HG03139 (cell line): ENCODE measurements at regions not wholly inside any gene's neighbourhood (a gene's known extent, or its start where the extent isn't known, plus 50 kb on each side); places are given as distances from the start of the nearest gene placed in this dataset.
"Not testable (repeated sequence)": the region's sequence is repeated elsewhere in the genome, so short reads cannot be mapped to it uniquely, and the experiment has no call there.

Experiments used
- ATAC-seq: cut with Tn5 transposase; IDR thresholded peaks from one replicate; pipeline ENCODE4 v1.9.1; 2021; ENCODE audit not compliant: unreplicated experiment

DNA sequence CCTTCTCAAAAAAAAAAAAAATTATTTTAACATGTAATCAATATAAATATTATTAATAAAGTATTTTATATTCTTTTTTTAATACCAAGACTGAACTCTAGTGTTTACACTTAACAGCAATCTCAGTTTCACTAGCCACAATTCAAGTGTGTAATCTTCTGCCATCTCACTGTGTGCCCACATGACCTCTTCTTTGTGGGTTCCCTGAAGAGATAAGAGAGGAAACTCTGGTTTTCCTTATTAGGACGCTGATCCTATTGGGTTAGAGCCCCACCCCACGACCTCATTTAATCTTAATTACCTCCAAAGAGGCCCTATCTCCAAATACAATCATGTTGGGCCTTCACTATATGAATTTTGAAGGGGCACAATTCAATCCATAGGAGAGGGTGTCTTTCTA lies 177.6 kb downstream of the STK31 start:
- ATAC-seq: no peak

DNA sequence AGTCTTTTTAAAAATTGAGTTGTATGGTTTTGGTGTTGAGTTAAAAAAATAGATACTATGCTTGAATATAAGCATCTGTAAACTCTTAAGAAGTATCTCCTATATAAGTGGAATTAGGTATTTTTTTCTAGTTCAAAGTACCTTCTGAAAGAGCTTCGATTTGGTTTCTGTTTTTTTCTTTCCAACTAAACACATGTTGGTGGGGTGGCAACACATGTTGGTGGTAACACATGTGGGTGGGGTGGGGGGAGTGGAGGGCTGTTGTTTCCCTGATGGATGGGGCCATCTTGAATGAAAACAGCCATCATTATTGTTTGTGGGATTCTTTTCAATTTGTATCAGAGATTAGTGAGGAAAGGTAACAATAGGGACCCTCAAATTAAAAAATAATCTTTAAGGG lies 178.9 kb downstream of the STK31 start:
- no peak for ATAC-seq

GRCh38 chr7:23889566-23889965 lies 179.5 kb downstream of the STK31 start:
- no peak for ATAC-seq

DNA sequence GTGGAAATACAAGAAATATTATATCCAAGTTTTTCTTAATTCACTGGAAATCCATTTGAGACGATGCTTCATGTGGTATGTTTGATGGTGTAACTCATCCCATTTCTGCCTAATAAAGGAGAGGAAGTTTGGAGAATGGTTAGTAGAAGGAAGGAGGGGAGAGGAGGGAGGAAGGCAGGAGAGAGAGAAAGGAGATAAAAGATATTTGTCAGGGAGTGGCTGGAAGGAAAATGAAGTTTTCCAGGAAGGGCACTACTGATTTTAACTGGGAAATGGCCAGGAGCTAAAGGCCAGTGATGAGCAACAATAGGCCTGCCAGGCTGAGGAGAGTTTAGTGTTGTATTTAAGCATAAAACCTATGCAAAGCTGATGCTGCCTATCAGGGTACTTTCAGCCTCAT lies 182.0 kb downstream of the STK31 start:
- no peak for ATAC-seq

- ATAC-seq: no peak
These were observed 183.3 kb downstream of the STK31 start for GRCh38 chr7:23893176-23893941.

DNA sequence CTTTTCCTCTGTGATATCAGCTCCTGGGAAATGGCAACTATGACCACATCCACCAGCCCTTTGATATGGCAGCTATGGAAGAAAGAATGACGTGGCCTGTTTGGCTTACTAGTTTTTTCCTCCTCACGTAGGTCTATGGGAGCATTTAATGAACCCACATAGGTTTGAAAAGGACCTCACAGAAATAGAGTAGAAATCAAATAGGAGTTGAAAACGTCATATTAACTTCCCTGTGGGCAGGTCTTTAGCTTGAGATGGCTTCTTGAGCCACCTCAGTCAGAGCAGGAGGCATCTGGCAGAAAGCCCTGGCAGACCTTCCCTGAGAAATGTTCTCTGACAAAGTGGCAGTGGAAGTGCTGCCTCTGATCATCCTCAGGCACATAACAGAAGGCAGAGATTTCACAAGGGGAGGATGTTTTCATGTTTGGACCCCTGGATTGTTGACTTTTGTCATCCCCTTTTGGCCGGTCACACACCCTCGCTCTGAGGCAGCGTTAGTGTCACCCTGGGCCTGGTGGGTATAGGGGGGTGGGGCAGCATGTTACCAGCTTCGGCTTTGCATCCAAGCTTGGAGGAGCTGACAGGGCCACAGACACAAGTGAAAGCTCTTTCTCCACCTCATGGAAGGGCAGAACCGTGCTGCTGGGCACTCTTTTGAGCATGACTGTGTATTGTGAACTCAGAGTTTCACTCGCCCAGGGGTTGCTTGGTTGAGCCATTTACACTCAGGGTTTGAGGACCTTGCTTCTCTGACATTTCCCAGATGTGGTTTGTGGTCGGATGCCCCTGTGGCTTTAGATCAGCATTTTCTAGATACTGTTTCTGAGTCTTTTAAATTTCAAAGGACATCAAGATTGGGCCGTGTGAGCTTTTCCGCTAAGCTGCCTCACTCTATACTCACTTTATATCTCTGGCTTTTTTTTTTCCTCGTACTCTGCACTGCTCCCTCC lies 184.2 kb downstream of the STK31 start:
- ATAC-seq: no peak

DNA sequence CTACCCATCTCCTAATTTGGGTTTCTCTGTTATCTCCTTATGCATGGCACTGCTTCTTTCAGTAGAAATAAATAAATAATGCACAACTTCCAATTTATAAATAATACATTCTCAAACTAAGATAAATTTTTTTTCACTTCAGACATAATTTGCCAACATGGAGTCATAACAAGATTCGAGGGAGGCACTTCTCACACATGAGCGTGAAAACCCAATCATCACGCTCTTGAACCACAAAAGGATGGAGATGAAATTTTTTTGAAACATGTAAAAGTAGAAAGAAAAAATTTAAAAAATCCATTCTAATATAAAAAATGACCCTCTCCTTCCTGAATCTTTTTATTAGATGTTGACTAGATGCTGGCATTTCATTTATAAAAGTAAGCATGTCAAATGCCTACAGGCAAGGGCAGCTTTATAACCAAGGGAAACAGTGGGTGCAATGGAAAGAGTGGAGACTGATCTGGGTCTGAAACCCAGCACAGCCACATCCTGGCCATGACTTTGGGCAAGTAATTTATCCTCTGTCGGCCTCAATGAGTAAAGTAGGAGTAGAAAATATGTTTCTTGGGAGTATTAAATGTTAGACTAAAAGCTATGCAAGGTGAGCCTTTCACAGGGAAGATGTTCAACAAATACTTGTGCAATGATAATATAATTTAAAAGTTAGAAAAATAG lies 185.0 kb downstream of the STK31 start:
- ATAC-seq: no peak

DNA sequence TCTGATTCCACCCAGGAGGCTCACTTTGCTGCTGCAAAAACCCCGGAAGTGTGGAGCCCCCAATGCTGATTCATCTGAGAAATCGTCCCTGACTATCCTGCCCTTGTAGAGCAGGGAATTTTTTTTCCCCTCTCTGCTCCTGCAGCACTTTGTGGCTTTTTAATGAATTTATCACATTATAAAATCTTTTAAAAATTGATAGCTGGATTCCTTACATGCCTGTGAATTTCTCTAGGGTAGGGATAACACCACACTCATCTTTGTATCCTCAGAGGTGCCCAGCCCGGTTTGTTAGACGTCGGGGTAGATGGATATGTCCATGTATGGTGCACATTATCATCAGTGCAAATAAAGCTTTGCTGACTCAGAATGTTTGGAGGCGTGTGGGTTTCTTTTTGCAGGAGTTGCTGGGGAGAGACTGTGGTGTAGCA lies 185.7 kb downstream of the STK31 start:
- ATAC-seq: no peak

DNA sequence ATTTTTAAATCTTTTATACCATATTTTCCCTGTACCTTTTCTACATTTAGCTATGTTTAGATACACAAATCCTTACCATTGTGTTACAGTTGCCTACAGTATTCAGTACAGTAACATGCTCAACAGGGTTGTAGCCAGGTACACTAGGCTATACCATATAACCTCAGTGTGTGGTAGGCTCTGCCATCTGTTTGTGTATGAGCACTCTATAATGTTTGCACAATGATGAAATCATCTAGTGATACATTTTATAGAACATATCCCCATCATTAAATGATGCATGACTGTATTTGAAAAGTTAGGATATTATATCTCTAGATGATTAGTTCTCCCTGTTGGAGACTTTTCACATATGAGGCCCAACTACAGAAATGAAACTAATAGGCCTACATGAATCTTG lies 188.6 kb downstream of the STK31 start:
- no peak for ATAC-seq

DNA sequence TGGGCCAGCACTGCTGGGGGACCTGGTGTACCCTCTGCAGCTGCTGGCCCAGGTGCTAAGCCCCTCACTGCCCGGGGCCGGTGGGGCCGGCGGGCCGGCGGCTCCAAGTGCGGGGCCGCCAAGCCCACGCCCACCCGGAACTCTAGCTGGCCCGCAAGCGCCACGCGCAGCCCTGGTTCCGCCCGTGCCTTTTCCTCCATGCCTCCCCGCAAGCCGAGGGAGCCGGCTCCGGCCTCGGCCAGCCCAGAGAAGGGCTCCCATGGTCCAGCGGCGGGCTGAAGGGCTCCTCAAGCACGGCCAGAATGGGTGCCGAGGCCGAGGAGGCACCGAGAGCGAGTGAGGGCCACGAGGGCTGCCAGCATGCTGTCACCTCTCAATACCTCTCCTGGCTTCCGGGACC lies 194.9 kb downstream of the STK31 start:
- not testable (repeated sequence) for ATAC-seq

DNA sequence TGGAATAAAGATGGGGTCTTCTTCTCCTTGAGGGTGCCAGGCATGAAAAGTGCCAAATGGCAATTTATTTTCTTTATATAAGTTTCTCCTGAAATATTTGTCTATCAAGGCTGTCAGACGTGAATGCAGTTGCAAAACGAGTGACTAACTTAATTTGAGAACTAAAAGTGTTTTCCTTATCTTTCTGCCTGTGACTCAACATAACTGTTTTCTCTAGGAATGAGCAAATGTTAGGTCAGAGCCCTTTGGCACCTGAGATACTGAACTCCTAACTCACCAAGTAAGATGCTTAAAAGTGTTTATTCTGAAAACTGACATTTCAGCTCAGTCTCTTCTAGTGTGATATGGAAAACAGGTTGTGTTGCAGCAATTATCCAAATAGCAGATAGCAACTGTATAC lies 197.0 kb downstream of the STK31 start:
- ATAC-seq: no peak

DNA sequence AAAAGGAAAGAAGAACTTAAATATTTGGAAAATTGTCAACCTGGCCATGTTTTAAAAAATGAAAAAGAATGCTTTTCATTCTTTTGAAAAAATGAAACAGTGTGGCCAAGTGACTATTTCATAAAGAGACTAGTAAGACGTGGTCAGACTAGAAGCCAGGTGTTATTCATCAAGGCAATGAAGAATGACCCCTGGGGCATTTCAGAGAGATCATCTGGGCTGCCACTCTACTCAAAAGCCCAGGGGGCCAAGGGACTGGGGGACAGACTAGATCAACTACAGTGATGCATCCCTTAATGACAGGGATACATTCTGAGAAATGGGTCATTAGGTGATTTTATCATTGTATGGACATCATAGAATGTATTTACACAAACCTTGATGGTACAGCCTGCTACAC lies 199.4 kb downstream of the STK31 start:
- no peak for ATAC-seq

DNA sequence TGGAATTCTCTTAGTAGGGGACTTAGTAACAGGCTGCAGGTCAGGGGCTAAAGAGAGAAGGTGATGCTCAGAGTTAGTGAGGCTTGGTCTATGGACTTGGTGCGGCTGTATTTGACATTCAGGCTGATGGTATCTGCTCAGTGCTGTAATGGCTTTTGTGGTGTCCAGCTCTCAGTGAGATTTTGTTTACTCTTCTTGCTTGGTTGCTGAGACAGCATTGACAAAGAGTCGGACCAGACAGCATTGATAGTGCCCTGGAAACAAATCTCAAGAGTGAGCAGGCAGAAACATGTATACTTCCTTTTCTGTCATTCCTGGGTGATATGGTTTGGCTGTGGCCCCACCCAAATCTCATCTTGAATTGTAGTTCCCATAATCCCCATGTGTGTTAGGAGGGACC lies 202.0 kb downstream of the STK31 start:
- no peak for ATAC-seq

DNA sequence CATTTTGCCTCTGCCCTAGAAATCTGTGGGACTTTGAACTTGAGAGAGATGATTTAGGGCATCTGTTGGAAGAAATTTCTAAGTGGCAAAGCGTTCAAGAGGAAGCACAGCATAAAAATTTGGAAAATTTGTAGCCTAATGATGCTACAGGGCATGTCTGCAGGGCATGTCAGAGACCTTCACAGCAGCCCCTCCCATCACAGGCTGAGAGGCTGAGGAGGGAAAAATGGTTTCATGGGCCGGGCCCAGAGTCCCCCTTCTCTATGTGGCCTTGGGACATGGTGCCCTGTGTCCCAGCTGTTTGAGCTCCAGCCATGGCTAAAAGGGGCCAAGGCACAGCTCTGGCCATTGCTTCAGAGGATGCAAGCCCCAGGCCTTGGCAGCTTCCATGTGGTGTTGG lies 203.0 kb downstream of the STK31 start:
- ATAC-seq: no peak

- ATAC-seq: no peak
These were observed 205.2 kb downstream of the STK31 start for GRCh38 chr7:23915236-23915635.

- no peak for ATAC-seq
These were observed 208.3 kb downstream of the STK31 start for GRCh38 chr7:23918286-23918685.

- no peak for ATAC-seq
These were observed 208.8 kb downstream of the STK31 start for GRCh38 chr7:23918856-23919255.

DNA sequence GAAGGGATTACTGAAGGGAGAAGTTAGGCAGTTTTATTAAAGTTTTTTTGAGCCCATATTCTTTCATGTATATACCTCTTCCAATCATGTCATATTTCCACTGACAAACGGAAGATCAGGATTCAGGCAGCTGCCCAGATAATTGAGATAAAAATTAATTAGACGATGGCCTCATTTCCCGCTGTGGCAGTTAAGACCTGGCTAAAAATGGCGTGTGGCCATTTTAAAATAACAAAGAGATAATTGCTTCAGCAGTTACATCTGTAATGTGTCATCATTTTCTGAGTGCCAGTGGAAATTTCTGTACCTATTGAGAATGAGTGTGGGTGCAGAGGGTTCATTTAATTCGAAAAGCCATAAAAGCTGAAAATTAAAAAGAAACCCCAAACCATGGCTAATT lies 215.1 kb downstream of the STK31 start:
- no peak for ATAC-seq

DNA sequence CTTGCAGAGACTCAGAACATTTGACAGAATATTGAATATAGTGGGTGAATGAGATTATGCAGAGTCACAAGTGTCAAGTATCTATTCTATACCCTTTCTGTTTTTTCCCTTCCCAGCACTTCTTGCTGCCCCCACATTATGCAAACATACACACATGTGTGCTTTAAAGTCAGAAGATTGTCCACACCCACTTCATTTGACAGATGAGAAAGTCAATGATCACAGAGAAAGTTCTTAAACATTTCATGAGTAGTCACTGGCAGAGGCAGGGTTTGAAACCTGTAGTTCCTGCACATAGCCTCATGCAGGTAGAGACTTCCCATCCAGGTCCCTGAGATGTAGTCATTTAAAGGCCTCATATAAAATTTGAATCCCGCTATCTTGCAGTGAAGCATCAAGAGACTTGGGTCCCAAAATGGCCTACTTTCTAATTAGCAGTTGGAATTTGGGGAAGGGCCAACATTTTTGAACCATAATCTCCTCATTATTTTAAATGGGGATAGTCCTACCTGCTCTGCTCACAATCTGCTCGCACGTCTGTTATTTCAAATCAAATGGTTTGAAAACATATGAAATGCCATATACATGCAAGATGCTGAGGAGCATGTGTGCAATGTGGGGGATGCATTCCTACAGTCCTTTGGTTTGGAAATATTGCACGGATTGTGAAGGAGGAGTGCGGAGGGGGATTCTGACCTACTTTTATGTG lies 217.8 kb downstream of the STK31 start:
- no peak for ATAC-seq

GRCh38 chr7:23928418-23928775 lies 218.4 kb downstream of the STK31 start:
- no peak for ATAC-seq

DNA sequence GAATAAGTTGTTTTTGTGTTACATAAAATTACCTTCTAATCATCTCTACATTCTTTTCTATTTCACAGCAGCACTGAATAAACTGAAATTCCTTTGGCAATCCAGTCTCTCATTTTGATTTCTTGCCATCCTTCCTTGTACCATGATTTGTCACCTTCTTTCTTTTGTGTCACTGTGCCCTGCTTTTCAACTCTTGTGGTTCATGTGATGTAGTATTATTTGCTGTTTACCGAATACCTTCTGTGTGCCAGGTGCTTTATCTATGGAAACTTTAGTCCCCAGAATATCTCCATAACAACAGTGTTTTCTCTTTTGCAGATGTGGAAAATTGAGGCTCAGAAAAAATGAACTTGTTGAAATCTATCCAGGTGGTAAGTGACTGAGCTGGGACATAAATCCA lies 220.3 kb downstream of the STK31 start:
- ATAC-seq: no peak
